Spleen (tissue), 7 donors: ENCODE measurements at regions not wholly inside any gene's neighbourhood (a gene's known extent, or its start where the extent isn't known, plus 50 kb on each side); places are given as distances from the start of the nearest gene placed in this dataset.

Source experiments
- CTCF ChIP-seq, 11 experiments: fragments of 200-600 bp in 7 of 11; fragments of 450-650 bp in 4 of 11; sonication (generic) in 4 of 11; IDR thresholded peaks in 8 of 11; conservative IDR thresholded peaks in 3 of 11; 1 replicate in 7 of 11; 2 replicates in 4 of 11; pipeline versions ENCODE4 v1.4.0 to v1.8.0; 2016 to 2021; ENCODE audit warnings: antibody characterized with exemption in 11 of 11, inconsistent platforms in 4 of 11, mild to moderate bottlenecking in 1 of 11
- POLR2AphosphoS5 ChIP-seq, 3 donors: sonication (generic); formaldehyde crosslinking; IDR thresholded peaks; one replicate each; pipeline ENCODE4 v1.5.1; 2017; ENCODE audit warnings: antibody characterized with exemption in 3 of 3
- donor health status: DM: no; HTN: no; CAD: no; lungs with moderate emphysema.
- donor health status: DM: no; HTN: no; CAD: no.
- donor health status: DM: no; HTN: no; CAD: no.

GRCh38 chr13:43964698-43965458 is 85.2 kb downstream of the LACC1 start:
- TF ChIP-seq CTCF (IDR thresholded peaks at IDR 0.05 in 8 of 11, conservative IDR thresholded peaks at IDR 0.05 in 3 of 11) = no peak
- no peak for TF ChIP-seq POLR2AphosphoS5 (IDR thresholded peaks at IDR 0.05)
